ENCODE measurements at regions not wholly inside any gene's neighbourhood (a gene's known extent, or its start where the extent isn't known, plus 50 kb on each side); places are given as distances from the start of the nearest gene placed in this dataset.
"Not testable (repeated sequence)": the region's sequence is repeated elsewhere in the genome, so short reads cannot be mapped to it uniquely, and the experiment has no call there.

- no peak for FAIRE-seq
Observed at GRCh38 chr10:120760253-120760652, 90.9 kb upstream of the WDR11 start.

GRCh38 chr10:120761951-120762350, 89.2 kb upstream of the WDR11 start:
- FAIRE-seq, result no peak

- FAIRE-seq, result no peak
Observed at GRCh38 chr10:120765226-120765803, 85.8 kb upstream of the WDR11 start.

GRCh38 chr10:120768227-120768626, 82.9 kb upstream of the WDR11 start:
- FAIRE-seq, result no peak

GRCh38 chr10:120770496-120770895, 80.7 kb upstream of the WDR11 start:
- FAIRE-seq, result no peak

- no peak for FAIRE-seq
Observed at GRCh38 chr10:120776442-120776841, 74.7 kb upstream of the WDR11 start.

- no peak for FAIRE-seq
Observed at GRCh38 chr10:120782336-120782735, 68.8 kb upstream of the WDR11 start.

- FAIRE-seq, result no peak
Observed at GRCh38 chr10:120783098-120783497, 68.1 kb upstream of the WDR11 start.

GRCh38 chr10:120783867-120784266, 67.3 kb upstream of the WDR11 start:
- FAIRE-seq, result no peak

- FAIRE-seq, result no peak
Observed at GRCh38 chr10:120788771-120789170, 62.4 kb upstream of the WDR11 start.

- FAIRE-seq, result no peak
Observed at GRCh38 chr10:120789303-120790203, 61.6 kb upstream of the WDR11 start.

GRCh38 chr10:120791316-120791715, 59.8 kb upstream of the WDR11 start:
- no peak for FAIRE-seq

GRCh38 chr10:120793088-120793487, 58.1 kb upstream of the WDR11 start:
- FAIRE-seq, result no peak

GRCh38 chr10:120794390-120794789, 56.8 kb upstream of the WDR11 start:
- FAIRE-seq, result no peak

- FAIRE-seq, result not testable (repeated sequence)
Observed at GRCh38 chr10:120798276-120798675, 52.9 kb upstream of the WDR11 start.

GRCh38 chr10:120799849-120800248, 51.3 kb upstream of the WDR11 start:
- no peak for FAIRE-seq

GRCh38 chr10:120800528-120801323, 50.4 kb upstream of the WDR11 start:
- no peak for FAIRE-seq
